ENCODE measurements at regions not wholly inside any gene's neighbourhood (a gene's known extent, or its start where the extent isn't known, plus 50 kb on each side); places are given as distances from the start of the nearest gene placed in this dataset.

GRCh38 chr4:175405961-175406360 lies 406.1 kb downstream of the GPM6A start:
- WGBS (ENCODE audit: extremely low coverage, insufficient coverage, insufficient read length), result no CpG with 5 or more reads among the region's 2 CpGs
- H3K9ac ChIP-seq (ENCODE audit: low read length), result no peak overlapping the region
- H3K4me3 ChIP-seq (ENCODE audit: low read depth, low read length), result no peak overlapping the region
- no peak overlapping the region for H3K4ac ChIP-seq (ENCODE audit: low read depth, low read length)
- H3K23ac ChIP-seq (ENCODE audit: low read length), result no peak overlapping the region
- H2AFZ ChIP-seq (ENCODE audit: insufficient read depth, low read length, poor library complexity), result no peak overlapping the region
- H3K9me3 ChIP-seq (ENCODE audit: insufficient read depth, low read depth, low read length), result no peaks in the 10 kb centered on the region
- no peak overlapping the region for H4K8ac ChIP-seq (ENCODE audit: low read depth, low read length)
- H4K91ac ChIP-seq (ENCODE audit: low read depth, low read length), result no peak overlapping the region
- no peak overlapping the region for H3K18ac ChIP-seq (ENCODE audit: low read length)
- H3K4me1 ChIP-seq (ENCODE audit: control insufficient read depth in 1 of 2, insufficient read depth in 2 of 2, low read length in 2 of 2), result no peaks in the 10 kb centered on the region
- no peak overlapping the region for H3K27ac ChIP-seq (ENCODE audit: low read depth, low read length)
- DNase-seq, result no peak
- no peaks in the 10 kb centered on the region for H3K79me1 ChIP-seq (ENCODE audit: low read length)
- H3K79me2 ChIP-seq (ENCODE audit: control insufficient read depth, insufficient read depth, low read length, poor library complexity), result no peaks in the 10 kb centered on the region
- H3K36me3 ChIP-seq (ENCODE audit: control insufficient read depth in 1 of 2, insufficient read depth in 2 of 2, low read length in 2 of 2), result no peaks in the 10 kb centered on the region
- H2BK12ac ChIP-seq (ENCODE audit: low read length), result no peak overlapping the region
- no peaks in the 10 kb centered on the region for H3K27me3 ChIP-seq (ENCODE audit: insufficient read depth, low read length)
- no peak overlapping the region for H2BK120ac ChIP-seq (ENCODE audit: insufficient read depth, low read length, poor library complexity)
- H3K4me2 ChIP-seq (ENCODE audit: low read length), result no peak overlapping the region
- H4K12ac ChIP-seq (ENCODE audit: low read depth, low read length), result no peak overlapping the region
- H3K14ac ChIP-seq (ENCODE audit: low read length), result no peak overlapping the region
- H2AK5ac ChIP-seq (ENCODE audit: low read length), result no peak overlapping the region
- H2BK5ac ChIP-seq (ENCODE audit: low read depth, low read length, poor library complexity), result no peak overlapping the region

DNA sequence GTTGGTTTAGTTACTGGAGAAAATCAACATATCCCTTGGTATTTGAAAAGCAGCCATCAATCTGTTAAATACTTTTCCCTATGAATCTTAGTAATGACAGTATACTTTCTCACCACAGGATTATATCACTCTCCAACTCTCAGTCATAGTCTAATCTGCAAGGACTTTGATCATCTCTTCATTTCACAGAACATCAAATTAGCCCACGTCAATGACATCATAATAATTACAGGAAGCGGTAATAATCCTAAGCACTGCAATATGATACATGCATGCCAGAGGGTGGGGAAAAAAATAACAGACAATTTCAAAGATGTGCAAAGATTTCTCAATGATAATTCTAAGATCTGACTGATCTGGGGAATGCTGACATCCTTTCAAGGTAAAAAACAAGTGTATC lies 404.1 kb downstream of the GPM6A start:
- no peak overlapping the region for H3K18ac ChIP-seq (ENCODE audit: low read length)
- H2BK12ac ChIP-seq (ENCODE audit: low read length), result no peak overlapping the region
- no peaks in the 10 kb centered on the region for H3K36me3 ChIP-seq (ENCODE audit: control insufficient read depth in 1 of 2, insufficient read depth in 2 of 2, low read length in 2 of 2)
- no peaks in the 10 kb centered on the region for H3K9me3 ChIP-seq (ENCODE audit: insufficient read depth, low read depth, low read length)
- H3K9ac ChIP-seq (ENCODE audit: low read length), result no peak overlapping the region
- no peak overlapping the region for H2BK5ac ChIP-seq (ENCODE audit: low read depth, low read length, poor library complexity)
- no peak overlapping the region for H3K23ac ChIP-seq (ENCODE audit: low read length)
- H3K4me2 ChIP-seq (ENCODE audit: low read length), result no peak overlapping the region
- H3K27me3 ChIP-seq (ENCODE audit: insufficient read depth, low read length), result no peaks in the 10 kb centered on the region
- no peak overlapping the region for H4K8ac ChIP-seq (ENCODE audit: low read depth, low read length)
- H3K14ac ChIP-seq (ENCODE audit: low read length), result no peak overlapping the region
- DNase-seq, result no peak
- no peak overlapping the region for H3K4me3 ChIP-seq (ENCODE audit: low read depth, low read length)
- H3K79me2 ChIP-seq (ENCODE audit: control insufficient read depth, insufficient read depth, low read length, poor library complexity), result no peaks in the 10 kb centered on the region
- no CpG with 5 or more reads among the region's 2 CpGs for WGBS (ENCODE audit: extremely low coverage, insufficient coverage, insufficient read length)
- no peaks in the 10 kb centered on the region for H3K4me1 ChIP-seq (ENCODE audit: control insufficient read depth in 1 of 2, insufficient read depth in 2 of 2, low read length in 2 of 2)
- no peak overlapping the region for H3K4ac ChIP-seq (ENCODE audit: low read depth, low read length)
- no peak overlapping the region for H2BK120ac ChIP-seq (ENCODE audit: insufficient read depth, low read length, poor library complexity)
- H2AFZ ChIP-seq (ENCODE audit: insufficient read depth, low read length, poor library complexity), result no peak overlapping the region
- no peak overlapping the region for H3K27ac ChIP-seq (ENCODE audit: low read depth, low read length)
- H4K91ac ChIP-seq (ENCODE audit: low read depth, low read length), result no peak overlapping the region
- no peaks in the 10 kb centered on the region for H3K79me1 ChIP-seq (ENCODE audit: low read length)
- no peak overlapping the region for H2AK5ac ChIP-seq (ENCODE audit: low read length)
- no peak overlapping the region for H4K12ac ChIP-seq (ENCODE audit: low read depth, low read length)

- Histone ChIP-seq H3K4me2 (ENCODE audit: low read length) (no peak overlapping the region), H3K9ac (ENCODE audit: low read length) (no peak overlapping the region), H2BK5ac (ENCODE audit: low read depth, low read length, poor library complexity) (no peak overlapping the region), H3K23ac (ENCODE audit: low read length) (no peak overlapping the region), H3K4me3 (ENCODE audit: low read depth, low read length) (no peak overlapping the region), H2AFZ (ENCODE audit: insufficient read depth, low read length, poor library complexity) (no peak overlapping the region), H3K79me1 (ENCODE audit: low read length) (no peaks in the 10 kb centered on the region), H3K79me2 (ENCODE audit: control insufficient read depth, insufficient read depth, low read length, poor library complexity) (no peaks in the 10 kb centered on the region), H4K91ac (ENCODE audit: low read depth, low read length) (no peak overlapping the region), H3K36me3 (ENCODE audit: control insufficient read depth in 1 of 2, insufficient read depth in 2 of 2, low read length in 2 of 2) (no peaks in the 10 kb centered on the region), H3K18ac (ENCODE audit: low read length) (no peak overlapping the region), H4K8ac (ENCODE audit: low read depth, low read length) (no peak overlapping the region), H3K4ac (ENCODE audit: low read depth, low read length) (no peak overlapping the region), H2AK5ac (ENCODE audit: low read length) (no peak overlapping the region), H3K9me3 (ENCODE audit: insufficient read depth, low read depth, low read length) (peaks cover 1% of the 10 kb centered on the region), H4K12ac (ENCODE audit: low read depth, low read length) (no peak overlapping the region), H3K27ac (ENCODE audit: low read depth, low read length) (no peak overlapping the region), H2BK120ac (ENCODE audit: insufficient read depth, low read length, poor library complexity) (no peak overlapping the region), H3K4me1 (ENCODE audit: control insufficient read depth in 1 of 2, insufficient read depth in 2 of 2, low read length in 2 of 2) (no peaks in the 10 kb centered on the region), H3K14ac (ENCODE audit: low read length) (no peak overlapping the region), H2BK12ac (ENCODE audit: low read length) (no peak overlapping the region), H3K27me3 (ENCODE audit: insufficient read depth, low read length) (no peaks in the 10 kb centered on the region)
- no peak for DNase-seq
Observed at GRCh38 chr4:175411251-175411650, 400.8 kb downstream of the GPM6A start.

- H4K91ac ChIP-seq (ENCODE audit: low read depth, low read length), result no peak overlapping the region
- H3K4me2 ChIP-seq (ENCODE audit: low read length), result no peak overlapping the region
- H3K9me3 ChIP-seq (ENCODE audit: insufficient read depth, low read depth, low read length), result peaks cover 1% of the 10 kb centered on the region
- no peak for DNase-seq
- H3K4me1 ChIP-seq (ENCODE audit: control insufficient read depth in 1 of 2, insufficient read depth in 2 of 2, low read length in 2 of 2), result no peaks in the 10 kb centered on the region
- no peak overlapping the region for H3K4me3 ChIP-seq (ENCODE audit: low read depth, low read length)
- H2BK5ac ChIP-seq (ENCODE audit: low read depth, low read length, poor library complexity), result no peak overlapping the region
- no peak overlapping the region for H3K23ac ChIP-seq (ENCODE audit: low read length)
- no CpG with 5 or more reads among the region's 3 CpGs for WGBS (ENCODE audit: extremely low coverage, insufficient coverage, insufficient read length)
- H2AK5ac ChIP-seq (ENCODE audit: low read length), result no peak overlapping the region
- no peak overlapping the region for H3K18ac ChIP-seq (ENCODE audit: low read length)
- H4K12ac ChIP-seq (ENCODE audit: low read depth, low read length), result no peak overlapping the region
- no peak overlapping the region for H2AFZ ChIP-seq (ENCODE audit: insufficient read depth, low read length, poor library complexity)
- no peaks in the 10 kb centered on the region for H3K79me2 ChIP-seq (ENCODE audit: control insufficient read depth, insufficient read depth, low read length, poor library complexity)
- H3K36me3 ChIP-seq (ENCODE audit: control insufficient read depth in 1 of 2, insufficient read depth in 2 of 2, low read length in 2 of 2), result no peaks in the 10 kb centered on the region
- no peaks in the 10 kb centered on the region for H3K27me3 ChIP-seq (ENCODE audit: insufficient read depth, low read length)
- H3K27ac ChIP-seq (ENCODE audit: low read depth, low read length), result no peak overlapping the region
- H3K14ac ChIP-seq (ENCODE audit: low read length), result no peak overlapping the region
- H2BK120ac ChIP-seq (ENCODE audit: insufficient read depth, low read length, poor library complexity), result no peak overlapping the region
- no peak overlapping the region for H3K4ac ChIP-seq (ENCODE audit: low read depth, low read length)
- no peak overlapping the region for H3K9ac ChIP-seq (ENCODE audit: low read length)
- H2BK12ac ChIP-seq (ENCODE audit: low read length), result no peak overlapping the region
- no peak overlapping the region for H4K8ac ChIP-seq (ENCODE audit: low read depth, low read length)
- H3K79me1 ChIP-seq (ENCODE audit: low read length), result no peaks in the 10 kb centered on the region
Observed at GRCh38 chr4:175412161-175412560, 399.9 kb downstream of the GPM6A start.

DNA sequence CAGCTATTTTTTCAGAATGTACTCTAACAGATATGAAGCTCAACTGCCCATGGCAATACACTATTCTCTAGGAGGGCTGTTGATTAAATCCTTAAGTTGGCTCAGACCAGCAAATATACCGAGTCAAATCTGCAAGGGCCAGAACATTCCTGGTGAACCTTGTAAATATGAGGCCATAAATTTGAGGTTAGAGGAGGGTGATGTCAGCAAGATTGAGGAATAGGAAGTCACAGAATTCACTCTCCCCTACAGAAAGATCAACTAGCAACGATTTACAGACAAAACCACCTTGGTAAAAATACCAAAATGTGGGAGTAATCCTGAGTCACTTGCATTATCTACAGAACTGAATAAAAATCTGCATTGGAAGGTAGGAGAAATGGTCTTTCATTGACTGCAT lies 399.3 kb downstream of the GPM6A start:
- Histone ChIP-seq H3K23ac (ENCODE audit: low read length) (no peak overlapping the region), H3K4ac (ENCODE audit: low read depth, low read length) (no peak overlapping the region), H3K4me1 (ENCODE audit: control insufficient read depth in 1 of 2, insufficient read depth in 2 of 2, low read length in 2 of 2) (no peaks in the 10 kb centered on the region), H3K79me2 (ENCODE audit: control insufficient read depth, insufficient read depth, low read length, poor library complexity) (no peaks in the 10 kb centered on the region), H3K27me3 (ENCODE audit: insufficient read depth, low read length) (no peaks in the 10 kb centered on the region), H3K4me2 (ENCODE audit: low read length) (no peak overlapping the region), H3K18ac (ENCODE audit: low read length) (no peak overlapping the region), H3K27ac (ENCODE audit: low read depth, low read length) (no peak overlapping the region), H4K91ac (ENCODE audit: low read depth, low read length) (no peak overlapping the region), H2BK5ac (ENCODE audit: low read depth, low read length, poor library complexity) (no peak overlapping the region), H3K4me3 (ENCODE audit: low read depth, low read length) (no peak overlapping the region), H4K12ac (ENCODE audit: low read depth, low read length) (no peak overlapping the region), H3K36me3 (ENCODE audit: control insufficient read depth in 1 of 2, insufficient read depth in 2 of 2, low read length in 2 of 2) (no peaks in the 10 kb centered on the region), H3K9me3 (ENCODE audit: insufficient read depth, low read depth, low read length) (peaks cover 1% of the 10 kb centered on the region), H3K79me1 (ENCODE audit: low read length) (no peaks in the 10 kb centered on the region), H4K8ac (ENCODE audit: low read depth, low read length) (no peak overlapping the region), H3K14ac (ENCODE audit: low read length) (no peak overlapping the region), H2BK12ac (ENCODE audit: low read length) (no peak overlapping the region), H2BK120ac (ENCODE audit: insufficient read depth, low read length, poor library complexity) (no peak overlapping the region), H2AFZ (ENCODE audit: insufficient read depth, low read length, poor library complexity) (no peak overlapping the region), H2AK5ac (ENCODE audit: low read length) (no peak overlapping the region), H3K9ac (ENCODE audit: low read length) (no peak overlapping the region)
- DNase-seq, result no peak
- no CpG with 5 or more reads among the region's 2 CpGs for WGBS (ENCODE audit: extremely low coverage, insufficient coverage, insufficient read length)
